ENCODE measurements at regions not wholly inside any gene's neighbourhood (a gene's known extent, or its start where the extent isn't known, plus 50 kb on each side); places are given as distances from the start of the nearest gene placed in this dataset.

DNA sequence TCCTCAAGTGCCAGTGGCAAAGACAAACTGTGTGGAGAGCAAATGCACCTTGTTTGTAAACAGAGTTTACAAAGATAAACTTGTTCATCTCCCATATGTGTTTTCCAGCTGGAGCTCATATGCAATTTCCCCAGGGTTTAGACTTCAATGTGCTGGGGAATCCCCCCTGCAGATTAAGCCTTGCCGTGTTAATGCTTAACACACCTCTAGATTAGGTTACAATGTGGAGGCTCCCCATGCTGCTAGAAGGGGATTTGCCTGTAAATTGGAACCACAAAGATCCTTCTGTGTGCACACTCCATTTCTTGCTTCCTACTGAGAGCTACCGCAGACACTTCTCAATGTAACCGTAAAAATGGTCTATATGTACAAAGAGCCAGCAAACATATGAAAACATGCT lies 263.1 kb downstream of the TBX18 start:
- DNase-seq (ENCODE audit: low read depth): no peak
- in situ Hi-C loops (cut with HindIII; ENCODE audit: low pct_unique_long_range_greater_than_20kb, low sequenced_read_pairs): no loop called here

GRCh38 chr6:84500726-84501125 lies 263.7 kb downstream of the TBX18 start:
- no peak for DNase-seq (ENCODE audit: low read depth)
- in situ Hi-C loops (cut with HindIII; ENCODE audit: low pct_unique_long_range_greater_than_20kb, low sequenced_read_pairs): no loop called here

GRCh38 chr6:84498905-84499304 lies 265.5 kb downstream of the TBX18 start:
- in situ Hi-C loops (cut with HindIII; ENCODE audit: low pct_unique_long_range_greater_than_20kb, low sequenced_read_pairs): no loop called here
- no peak for DNase-seq (ENCODE audit: low read depth)

GRCh38 chr6:84492241-84493165 lies 265.1 kb upstream of the CEP162 start:
- no peak for DNase-seq (ENCODE audit: low read depth)
- in situ Hi-C loops (cut with HindIII; ENCODE audit: low pct_unique_long_range_greater_than_20kb, low sequenced_read_pairs): no loop called here

DNA sequence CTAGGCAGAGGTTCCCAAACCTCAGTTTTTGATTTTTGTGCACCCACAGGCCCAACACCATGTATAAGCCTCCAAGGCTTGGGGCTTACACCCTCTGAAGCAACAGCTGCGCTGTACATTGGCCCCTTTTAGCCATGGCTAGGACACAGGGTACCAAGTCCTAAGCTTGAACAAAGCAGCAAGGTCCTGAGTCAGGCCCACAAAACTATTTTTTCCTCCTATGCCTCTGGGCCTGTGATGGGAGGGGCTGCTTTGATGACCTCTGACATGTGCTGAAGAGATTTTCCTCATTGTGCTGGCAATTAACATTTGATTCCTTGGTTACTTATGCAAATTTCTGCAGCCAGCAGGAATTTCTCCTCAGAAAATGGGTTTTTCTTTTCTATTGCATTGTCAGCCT lies 262.2 kb upstream of the CEP162 start:
- DNase-seq (ENCODE audit: low read depth): no peak
- in situ Hi-C loops (cut with HindIII; ENCODE audit: low pct_unique_long_range_greater_than_20kb, low sequenced_read_pairs): no loop called here

DNA sequence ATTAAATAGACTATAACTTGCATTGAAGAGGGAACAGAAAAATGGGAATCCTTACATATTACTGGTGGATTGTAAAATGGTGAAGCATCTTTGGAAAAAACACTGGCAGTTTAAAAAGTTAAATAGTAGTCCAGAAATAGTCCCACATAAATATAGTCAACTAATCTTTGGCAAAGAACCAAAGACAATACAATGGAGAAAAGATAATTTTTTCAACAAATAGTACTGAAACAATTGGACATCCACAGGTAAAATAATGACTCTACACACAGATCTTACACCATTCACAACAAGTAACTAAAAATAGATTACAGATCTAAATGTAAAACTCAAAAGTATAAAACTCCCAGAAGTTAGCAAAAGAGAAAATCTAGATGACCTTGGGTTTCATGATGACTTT lies 259.1 kb upstream of the CEP162 start:
- DNase-seq (ENCODE audit: low read depth): no peak
- in situ Hi-C loops (cut with HindIII; ENCODE audit: low pct_unique_long_range_greater_than_20kb, low sequenced_read_pairs): no loop called here

DNA sequence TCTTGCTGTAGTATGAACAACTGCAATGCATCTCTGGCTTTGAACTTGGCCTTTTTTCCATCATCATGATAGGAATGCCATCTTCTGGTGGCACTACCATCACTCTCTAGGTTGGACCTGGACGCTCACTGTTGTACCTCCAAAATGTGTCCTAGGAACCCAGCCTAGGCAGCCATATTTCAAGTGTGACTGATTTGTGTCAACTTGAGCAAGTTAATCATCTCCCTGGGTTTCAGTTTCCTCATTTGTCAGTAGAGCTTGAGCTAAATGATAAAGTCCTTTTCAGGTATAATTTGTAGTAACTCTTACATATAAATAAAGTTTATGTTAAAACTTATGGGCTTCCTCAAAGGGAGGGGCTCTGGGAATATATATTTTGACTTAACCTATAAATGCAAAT lies 241.7 kb upstream of the CEP162 start:
- in situ Hi-C loops (cut with HindIII; ENCODE audit: low pct_unique_long_range_greater_than_20kb, low sequenced_read_pairs): no loop called here
- no peak for DNase-seq (ENCODE audit: low read depth)

DNA sequence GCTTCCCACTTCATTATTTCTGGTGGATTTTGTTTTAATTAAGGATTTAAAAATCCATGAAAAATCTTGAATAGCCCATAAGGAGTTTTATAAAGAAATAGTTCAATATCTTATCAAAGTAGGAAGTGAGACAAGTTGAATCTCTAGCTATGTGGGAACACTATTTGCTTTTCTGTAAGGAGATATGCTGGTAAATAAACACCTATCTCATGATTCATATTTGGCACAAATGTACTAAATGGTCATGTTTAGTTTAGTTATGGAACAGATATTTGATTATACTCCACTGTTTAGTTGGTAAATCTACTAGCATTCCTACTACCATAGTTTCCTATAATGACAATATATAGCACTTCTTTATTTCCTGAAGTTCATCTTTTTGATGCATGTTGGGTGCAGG lies 239.9 kb upstream of the CEP162 start:
- in situ Hi-C loops (cut with HindIII; ENCODE audit: low pct_unique_long_range_greater_than_20kb, low sequenced_read_pairs): no loop called here
- no peak for DNase-seq (ENCODE audit: low read depth)

- DNase-seq (ENCODE audit: low read depth): peak; percentile 60
Observed at GRCh38 chr6:84466511-84466910, 239.1 kb upstream of the CEP162 start.

GRCh38 chr6:84464471-84464870 lies 237.0 kb upstream of the CEP162 start:
- no peak for DNase-seq (ENCODE audit: low read depth)
- in situ Hi-C loops (cut with HindIII; ENCODE audit: low pct_unique_long_range_greater_than_20kb, low sequenced_read_pairs): no loop called here

More at GRCh38 chr6:84466511-84466910, 239.1 kb upstream of the CEP162 start:
- in situ Hi-C loops (cut with HindIII; ENCODE audit: low pct_unique_long_range_greater_than_20kb, low sequenced_read_pairs): no loop called here

GRCh38 chr6:84462698-84463097 lies 235.3 kb upstream of the CEP162 start:
- DNase-seq (ENCODE audit: low read depth): no peak
- in situ Hi-C loops (cut with HindIII; ENCODE audit: low pct_unique_long_range_greater_than_20kb, low sequenced_read_pairs): no loop called here

DNA sequence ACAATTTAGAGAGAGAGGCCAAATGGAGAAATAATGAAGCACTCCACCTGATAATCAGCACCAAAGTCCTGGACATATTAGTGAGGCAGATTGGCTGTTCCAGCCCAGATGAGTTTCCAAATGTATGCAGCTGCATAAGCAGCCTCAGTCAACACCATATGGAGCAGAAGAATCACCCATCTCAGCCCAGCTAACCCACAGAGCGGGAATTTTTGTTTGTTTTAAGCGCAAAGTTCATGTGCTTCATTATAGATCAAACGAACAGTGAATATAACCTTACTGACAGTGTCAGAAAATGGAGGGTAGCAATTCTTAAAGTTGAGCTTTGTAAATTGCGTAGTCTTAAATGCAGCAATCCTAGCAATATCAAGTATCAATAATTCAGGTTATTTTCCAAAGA lies 234.0 kb upstream of the CEP162 start:
- DNase-seq (ENCODE audit: low read depth): no peak
- in situ Hi-C loops (cut with HindIII; ENCODE audit: low pct_unique_long_range_greater_than_20kb, low sequenced_read_pairs): no loop called here

DNA sequence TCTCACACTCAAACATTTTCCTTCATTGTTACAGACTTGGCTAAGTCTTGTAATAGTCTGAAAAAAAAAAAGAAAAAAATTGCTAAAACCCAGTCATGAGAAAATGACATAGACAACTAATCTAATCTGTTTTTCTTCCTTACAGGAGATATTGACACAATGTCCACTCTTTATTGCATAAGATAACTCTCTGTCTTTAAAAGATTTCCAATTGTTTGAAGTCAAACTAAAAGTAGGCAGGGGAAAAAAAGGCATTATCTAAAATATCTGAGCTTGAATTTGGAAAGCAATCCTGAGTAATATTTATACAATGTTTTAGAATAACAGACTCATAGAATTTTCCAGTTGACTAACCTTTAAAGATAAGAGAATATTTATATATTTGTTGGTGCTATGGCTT lies 233.0 kb upstream of the CEP162 start:
- in situ Hi-C loops (cut with HindIII; ENCODE audit: low pct_unique_long_range_greater_than_20kb, low sequenced_read_pairs): no loop called here
- DNase-seq (ENCODE audit: low read depth): no peak

- no peak for DNase-seq (ENCODE audit: low read depth)
Observed at GRCh38 chr6:84459401-84459800, 232.0 kb upstream of the CEP162 start.

GRCh38 chr6:84458271-84458670 lies 230.8 kb upstream of the CEP162 start:
- DNase-seq (ENCODE audit: low read depth): no peak
- in situ Hi-C loops (cut with HindIII; ENCODE audit: low pct_unique_long_range_greater_than_20kb, low sequenced_read_pairs): no loop called here

More at GRCh38 chr6:84459401-84459800, 232.0 kb upstream of the CEP162 start:
- in situ Hi-C loops (cut with HindIII; ENCODE audit: low pct_unique_long_range_greater_than_20kb, low sequenced_read_pairs): no loop called here

GRCh38 chr6:84457276-84457675 lies 229.8 kb upstream of the CEP162 start:
- in situ Hi-C loops (cut with HindIII; ENCODE audit: low pct_unique_long_range_greater_than_20kb, low sequenced_read_pairs): no loop called here
- DNase-seq (ENCODE audit: low read depth): no peak

DNA sequence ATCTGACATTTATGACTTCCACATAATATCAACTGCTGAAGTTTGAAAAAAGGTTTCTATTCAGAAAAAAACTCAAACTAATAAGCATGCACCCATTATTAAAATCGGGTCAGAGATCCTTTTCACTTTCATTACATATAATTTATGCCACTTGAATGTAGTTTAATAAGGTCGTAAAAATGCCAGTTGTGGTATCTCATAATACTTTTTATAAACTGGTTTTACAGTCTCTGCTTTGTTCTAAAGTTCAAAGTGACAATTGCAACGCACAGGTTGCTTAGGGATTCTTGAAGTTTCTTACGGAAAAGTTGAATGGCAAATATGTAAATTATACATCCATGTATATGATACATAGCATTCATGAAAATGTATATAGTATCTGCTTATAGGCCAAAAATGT lies 229.4 kb upstream of the CEP162 start:
- in situ Hi-C loops (cut with HindIII; ENCODE audit: low pct_unique_long_range_greater_than_20kb, low sequenced_read_pairs): no loop called here
- no peak for DNase-seq (ENCODE audit: low read depth)

DNA sequence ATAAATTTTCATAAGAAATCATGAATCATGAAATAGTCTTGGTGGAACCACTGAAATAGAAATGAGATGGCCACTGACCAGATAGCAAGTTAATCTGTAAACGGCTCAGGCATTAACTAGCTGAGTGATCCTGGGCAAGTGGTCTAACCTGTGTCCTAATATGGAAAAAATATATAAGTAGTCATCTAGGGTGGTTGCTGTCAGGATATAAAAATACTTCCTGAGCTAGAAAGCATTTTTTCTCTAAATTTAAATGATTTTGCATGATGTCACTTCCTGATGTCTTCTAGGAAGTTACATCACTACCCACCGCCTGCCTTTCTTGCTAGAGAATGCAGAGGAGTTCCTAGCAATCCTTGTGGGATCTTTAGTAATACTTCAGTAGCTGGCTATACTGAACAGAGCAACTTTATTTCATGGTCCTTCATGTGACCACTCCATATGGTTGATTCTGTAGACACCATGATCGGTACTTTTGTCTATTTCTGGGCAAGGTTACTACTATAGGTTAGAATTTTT lies 228.1 kb upstream of the CEP162 start:
- DNase-seq (ENCODE audit: low read depth): no peak

DNA sequence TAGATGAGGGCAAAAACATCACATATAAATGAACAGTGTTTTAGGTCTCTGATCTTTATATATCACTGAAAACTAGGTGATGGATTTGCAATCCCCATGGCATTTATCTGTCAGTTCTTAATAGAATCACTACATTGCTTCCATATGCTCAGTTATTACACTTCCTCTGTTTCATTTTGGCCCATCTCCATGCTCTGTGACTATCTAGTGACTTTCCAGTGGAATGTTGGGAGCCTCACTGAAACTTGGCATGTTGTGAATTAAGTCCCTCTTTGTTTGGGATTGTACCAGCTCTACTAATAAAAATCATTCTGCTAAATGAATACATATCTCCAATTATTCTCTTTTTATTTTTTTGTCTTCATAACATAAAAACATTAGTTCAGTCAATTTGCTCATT lies 226.1 kb upstream of the CEP162 start:
- DNase-seq (ENCODE audit: low read depth): no peak
- in situ Hi-C loops (cut with HindIII; ENCODE audit: low pct_unique_long_range_greater_than_20kb, low sequenced_read_pairs): no loop called here

More for the DNA sequence above, 228.1 kb upstream of the CEP162 start:
- in situ Hi-C loops (cut with HindIII; ENCODE audit: low pct_unique_long_range_greater_than_20kb, low sequenced_read_pairs): no loop called here

GRCh38 chr6:84450018-84450417 lies 222.6 kb upstream of the CEP162 start:
- no peak for DNase-seq (ENCODE audit: low read depth)
- in situ Hi-C loops (cut with HindIII; ENCODE audit: low pct_unique_long_range_greater_than_20kb, low sequenced_read_pairs): no loop called here
